Glutamatergic neuron (in vitro differentiated cells): ENCODE measurements at regions not wholly inside any gene's neighbourhood (a gene's known extent, or its start where the extent isn't known, plus 50 kb on each side); places are given as distances from the start of the nearest gene placed in this dataset.

Experiments used
- DNase-seq: peaks from one replicate; pipeline ENCODE4 v3.0.0; 2022
- H3K27ac Mint-ChIP-seq: one replicate; pipeline ENCODE4 v1.8.0; 2020; ENCODE audit warnings: mild to moderate bottlenecking, mixed read lengths, inconsistent platforms; ENCODE audit not compliant: unreplicated experiment
- H3K27me3 Mint-ChIP-seq: one replicate; pipeline ENCODE4 v1.8.0; 2020; ENCODE audit warnings: mild to moderate bottlenecking, moderate library complexity, mixed read lengths, inconsistent platforms; ENCODE audit not compliant: unreplicated experiment
- H3K36me3 Mint-ChIP-seq: one replicate; pipeline ENCODE4 v1.8.0; 2020; ENCODE audit warnings: mild to moderate bottlenecking, mixed read lengths, inconsistent platforms; ENCODE audit not compliant: unreplicated experiment
- H3K4me1 Mint-ChIP-seq: one replicate; pipeline ENCODE4 v1.8.0; 2020; ENCODE audit warnings: mild to moderate bottlenecking, low read depth, mixed read lengths, inconsistent platforms; ENCODE audit not compliant: unreplicated experiment
- H3K4me3 Mint-ChIP-seq: one replicate; pipeline ENCODE4 v1.8.0; 2020; ENCODE audit warnings: mild to moderate bottlenecking, mixed read lengths, inconsistent platforms; ENCODE audit not compliant: unreplicated experiment
- H3K9me3 Mint-ChIP-seq: one replicate; pipeline ENCODE4 v1.8.0; 2020; ENCODE audit warnings: mild to moderate bottlenecking, moderate library complexity, mixed read lengths, inconsistent platforms; ENCODE audit not compliant: unreplicated experiment
- CTCF ChIP-seq: fragments of 200-600 bp; sonication (generic); IDR thresholded peaks from one replicate; pipeline ENCODE4 v1.5.0; 2021; ENCODE audit not compliant: partially characterized antibody, unreplicated experiment

DNA sequence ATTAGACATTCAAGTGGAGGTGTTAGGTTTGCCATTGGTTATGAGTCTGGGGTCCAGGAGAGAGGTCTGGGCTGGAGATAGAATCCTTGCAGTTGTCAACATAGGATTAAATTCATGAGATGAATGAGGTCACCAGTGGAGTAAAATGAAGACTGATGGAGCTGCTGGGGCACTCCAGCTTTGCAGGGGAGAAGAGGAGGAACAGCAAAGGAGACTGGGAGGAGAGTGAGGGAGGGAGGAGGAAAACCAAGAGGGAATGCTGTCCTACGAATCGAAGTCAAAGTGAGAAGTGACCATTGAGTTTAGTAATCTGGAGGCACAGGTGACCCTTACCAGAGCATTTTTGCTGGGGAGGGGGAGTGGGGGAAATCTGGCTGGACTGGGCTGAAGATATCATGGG, 178.2 kb upstream of the NR3C1 start:
- no peaks in the 10 kb centered on the region for H3K27me3 Mint-ChIP-seq
- H3K9me3 Mint-ChIP-seq: no peaks in the 10 kb centered on the region
- no peak for TF ChIP-seq CTCF
- H3K4me3 Mint-ChIP-seq: no peak overlapping the region
- no peaks in the 10 kb centered on the region for H3K36me3 Mint-ChIP-seq
- no peak overlapping the region for H3K27ac Mint-ChIP-seq
- H3K4me1 Mint-ChIP-seq: no peaks in the 10 kb centered on the region
- no peak for DNase-seq

DNA sequence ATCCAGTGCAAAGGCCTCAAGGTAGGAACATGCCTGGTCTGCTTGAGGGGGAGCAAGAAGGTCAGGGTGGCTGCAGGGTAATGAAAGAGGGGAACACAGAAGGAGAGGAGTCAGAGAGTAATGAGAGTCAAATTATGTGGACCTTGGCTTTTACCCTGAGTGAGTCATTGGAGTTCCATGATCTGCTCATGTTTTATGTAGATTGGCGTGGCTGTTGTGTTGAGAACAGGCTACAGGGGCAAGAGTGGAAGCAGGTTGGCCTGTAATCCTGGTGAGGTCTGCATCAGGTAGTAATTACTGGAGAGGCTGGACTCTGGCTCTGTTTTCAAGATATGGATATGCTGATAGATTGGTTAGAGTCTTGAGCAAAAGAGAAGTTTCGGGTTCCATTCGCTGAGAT, 177.7 kb upstream of the NR3C1 start:
- Mint-ChIP-seq H3K9me3 (no peaks in the 10 kb centered on the region), H3K4me3 (no peak overlapping the region), H3K27ac (no peak overlapping the region), H3K36me3 (no peaks in the 10 kb centered on the region), H3K27me3 (no peaks in the 10 kb centered on the region), H3K4me1 (no peaks in the 10 kb centered on the region)
- no peak for DNase-seq
- no peak for TF ChIP-seq CTCF

DNA sequence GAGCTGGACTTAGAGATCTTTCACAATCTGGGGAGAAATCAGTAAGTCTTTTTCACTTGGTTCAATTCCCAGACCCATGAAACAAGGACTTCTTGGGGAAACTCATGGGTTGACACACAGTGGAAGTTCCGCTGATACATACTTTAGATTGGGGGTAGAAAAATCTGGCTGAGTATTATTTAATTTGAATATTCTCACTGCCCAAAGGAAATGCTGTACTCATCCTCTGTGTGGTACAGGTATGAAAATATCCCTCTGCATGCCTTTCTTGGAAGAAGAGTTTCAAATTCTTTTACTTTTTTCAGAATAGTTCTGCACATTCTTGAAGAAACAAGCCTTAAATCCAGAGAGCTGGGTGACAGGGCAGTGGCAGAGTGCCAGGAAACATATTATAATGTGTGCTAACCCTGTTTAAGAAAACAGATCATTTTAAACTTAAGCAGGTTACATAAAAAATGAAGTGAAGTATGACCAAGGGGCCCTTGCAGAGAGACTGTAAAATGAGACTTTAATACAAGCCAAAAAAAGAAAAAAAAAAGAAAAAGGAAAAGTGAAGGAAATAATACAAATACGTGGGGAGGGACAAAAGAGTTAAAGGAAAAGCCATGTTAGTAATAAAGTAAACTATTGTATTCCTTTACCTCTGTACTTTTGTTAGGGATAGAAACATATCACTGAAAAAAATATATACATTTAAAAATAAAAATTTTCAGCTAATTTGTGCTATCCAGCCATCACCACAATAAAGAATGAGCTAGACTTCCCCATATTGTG, 173.4 kb upstream of the NR3C1 start:
- TF ChIP-seq CTCF: no peak
- DNase-seq: no peak
- H3K27ac Mint-ChIP-seq: no peak overlapping the region
- H3K27me3 Mint-ChIP-seq: peaks cover 2% of the 10 kb centered on the region
- H3K9me3 Mint-ChIP-seq: no peaks in the 10 kb centered on the region
- no peak overlapping the region for H3K4me3 Mint-ChIP-seq
- no peaks in the 10 kb centered on the region for H3K4me1 Mint-ChIP-seq
- no peaks in the 10 kb centered on the region for H3K36me3 Mint-ChIP-seq

DNA sequence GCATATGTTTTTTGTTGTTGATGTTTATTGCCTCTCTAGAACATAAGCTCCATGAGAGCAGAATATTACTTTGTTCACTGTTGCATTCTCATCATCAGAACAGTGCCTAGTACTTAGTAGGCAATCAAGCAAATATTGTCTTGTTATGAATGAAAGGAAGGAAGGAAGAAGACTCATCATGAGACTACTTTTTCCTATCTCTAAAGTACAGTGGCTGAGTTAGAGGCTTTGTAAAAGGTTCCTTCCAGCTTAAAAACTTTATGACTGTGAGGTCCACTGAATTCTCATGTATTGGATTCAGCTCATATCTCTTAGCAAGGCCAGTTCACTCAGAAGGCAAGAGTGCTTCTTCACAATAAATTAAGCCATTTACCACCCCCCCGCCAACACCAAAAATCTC, 171.8 kb upstream of the NR3C1 start:
- Mint-ChIP-seq H3K4me3 (no peak overlapping the region), H3K27ac (no peak overlapping the region), H3K27me3 (peaks cover 3% of the 10 kb centered on the region), H3K4me1 (no peaks in the 10 kb centered on the region), H3K9me3 (no peaks in the 10 kb centered on the region), H3K36me3 (no peaks in the 10 kb centered on the region)
- no peak for TF ChIP-seq CTCF
- DNase-seq: no peak

DNA sequence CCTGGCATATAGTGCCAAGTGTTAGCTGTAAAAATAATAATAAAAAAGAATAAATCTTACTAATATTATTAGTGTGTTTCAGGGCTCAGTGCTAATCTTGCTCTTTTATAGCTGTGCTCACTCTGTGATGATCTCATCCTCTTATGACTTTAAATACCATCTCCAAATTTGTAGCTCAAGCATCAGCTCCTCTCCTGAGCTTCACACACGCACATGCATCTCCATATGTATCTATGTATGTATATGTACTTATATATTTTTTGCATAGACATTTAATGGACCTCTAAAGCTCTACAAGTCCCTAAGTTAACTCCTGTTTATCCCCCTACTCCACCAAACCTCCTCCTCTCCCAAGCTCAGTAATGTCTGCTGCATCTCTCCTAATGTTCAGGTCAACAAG, 170.8 kb upstream of the NR3C1 start:
- Mint-ChIP-seq H3K27ac (no peak overlapping the region), H3K9me3 (no peaks in the 10 kb centered on the region), H3K4me3 (no peak overlapping the region), H3K27me3 (peaks cover 3% of the 10 kb centered on the region), H3K4me1 (no peaks in the 10 kb centered on the region), H3K36me3 (no peaks in the 10 kb centered on the region)
- DNase-seq: no peak
- TF ChIP-seq CTCF: no peak
